HL-60 (cell line): ENCODE measurements at regions not wholly inside any gene's neighbourhood (a gene's known extent, or its start where the extent isn't known, plus 50 kb on each side); places are given as distances from the start of the nearest gene placed in this dataset.

Experiments
- GABPA ChIP-seq: IDR thresholded peaks from 2 replicates; pipeline ENCODE4 v1.6.1; 2012; ENCODE audit warnings: low read depth
- POLR2AphosphoS5 ChIP-seq: IDR thresholded peaks from 2 replicates; pipeline ENCODE4 v1.6.1; 2012; ENCODE audit warnings: low read depth
- REST ChIP-seq: IDR thresholded peaks from 2 replicates; pipeline ENCODE4 v1.6.1; 2012; ENCODE audit warnings: low read depth; ENCODE audit not compliant: insufficient replicate concordance
- TF ChIP-seq, protein P1 (sequence below): IDR thresholded peaks from one replicate; pipeline ENCODE4 v1.5.1; 2011; ENCODE audit warnings: low read length, control low read depth, inconsistent platforms; ENCODE audit not compliant: insufficient read depth

DNA sequence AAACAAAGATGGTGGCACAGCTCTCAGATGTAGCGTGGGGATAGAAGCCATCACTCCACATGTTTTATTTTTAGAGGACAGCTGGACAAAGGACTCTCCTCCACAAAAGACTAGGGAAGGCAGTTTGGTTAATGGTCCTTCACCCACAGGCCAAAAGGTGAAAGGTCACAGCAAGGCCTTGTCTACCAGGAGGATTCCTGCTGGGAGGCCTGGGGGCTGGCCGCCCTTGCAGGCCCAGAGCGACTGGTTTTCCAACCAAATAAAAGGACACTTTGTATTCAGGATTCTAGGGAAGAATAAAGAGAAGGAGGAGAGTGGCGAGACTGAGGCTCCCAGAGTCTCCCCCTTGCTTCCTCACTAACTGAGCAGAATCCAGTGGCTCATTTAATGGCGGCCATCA lies 94.3 kb downstream of the AXIN2 start:
- TF ChIP-seq, protein P1, sequence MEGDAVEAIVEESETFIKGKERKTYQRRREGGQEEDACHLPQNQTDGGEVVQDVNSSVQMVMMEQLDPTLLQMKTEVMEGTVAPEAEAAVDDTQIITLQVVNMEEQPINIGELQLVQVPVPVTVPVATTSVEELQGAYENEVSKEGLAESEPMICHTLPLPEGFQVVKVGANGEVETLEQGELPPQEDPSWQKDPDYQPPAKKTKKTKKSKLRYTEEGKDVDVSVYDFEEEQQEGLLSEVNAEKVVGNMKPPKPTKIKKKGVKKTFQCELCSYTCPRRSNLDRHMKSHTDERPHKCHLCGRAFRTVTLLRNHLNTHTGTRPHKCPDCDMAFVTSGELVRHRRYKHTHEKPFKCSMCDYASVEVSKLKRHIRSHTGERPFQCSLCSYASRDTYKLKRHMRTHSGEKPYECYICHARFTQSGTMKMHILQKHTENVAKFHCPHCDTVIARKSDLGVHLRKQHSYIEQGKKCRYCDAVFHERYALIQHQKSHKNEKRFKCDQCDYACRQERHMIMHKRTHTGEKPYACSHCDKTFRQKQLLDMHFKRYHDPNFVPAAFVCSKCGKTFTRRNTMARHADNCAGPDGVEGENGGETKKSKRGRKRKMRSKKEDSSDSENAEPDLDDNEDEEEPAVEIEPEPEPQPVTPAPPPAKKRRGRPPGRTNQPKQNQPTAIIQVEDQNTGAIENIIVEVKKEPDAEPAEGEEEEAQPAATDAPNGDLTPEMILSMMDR: no peak
- TF ChIP-seq POLR2AphosphoS5 (no peak), REST (no peak), GABPA (no peak)
